Inflammatory macrophage (primary cell): ENCODE measurements at regions not wholly inside any gene's neighbourhood (a gene's known extent, or its start where the extent isn't known, plus 50 kb on each side); places are given as distances from the start of the nearest gene placed in this dataset.

Experiments
- DNase-seq, 2 donors: peaks; one replicate each; pipeline ENCODE4 v3.0.0-alpha.2; 2020 to 2022

- DNase-seq: no peak
These were observed 375.0 kb downstream of the CDC5L start for GRCh38 chr6:44762496-44762895.

GRCh38 chr6:44771647-44772415, 384.3 kb downstream of the CDC5L start:
- peak; percentile 11 to 23 for DNase-seq

DNA sequence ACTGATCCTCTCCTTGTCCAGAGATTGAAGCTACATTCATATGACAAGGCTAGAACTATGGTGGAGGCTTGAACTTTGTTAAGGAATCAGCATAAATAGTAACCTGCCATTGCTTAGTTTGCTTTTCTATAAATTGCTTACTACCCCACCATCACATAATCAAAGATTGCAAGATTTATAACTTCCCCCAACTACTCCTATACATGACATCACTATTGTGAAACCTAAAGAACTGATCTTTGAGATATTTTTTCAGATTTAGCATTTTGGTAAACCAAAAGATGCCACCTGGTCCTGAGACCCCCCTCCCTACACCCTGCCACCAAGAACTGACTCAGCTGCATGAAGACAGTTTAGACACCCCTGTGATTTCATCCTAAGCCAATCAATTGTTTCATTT, 385.3 kb downstream of the CDC5L start:
- no peak for DNase-seq

DNA sequence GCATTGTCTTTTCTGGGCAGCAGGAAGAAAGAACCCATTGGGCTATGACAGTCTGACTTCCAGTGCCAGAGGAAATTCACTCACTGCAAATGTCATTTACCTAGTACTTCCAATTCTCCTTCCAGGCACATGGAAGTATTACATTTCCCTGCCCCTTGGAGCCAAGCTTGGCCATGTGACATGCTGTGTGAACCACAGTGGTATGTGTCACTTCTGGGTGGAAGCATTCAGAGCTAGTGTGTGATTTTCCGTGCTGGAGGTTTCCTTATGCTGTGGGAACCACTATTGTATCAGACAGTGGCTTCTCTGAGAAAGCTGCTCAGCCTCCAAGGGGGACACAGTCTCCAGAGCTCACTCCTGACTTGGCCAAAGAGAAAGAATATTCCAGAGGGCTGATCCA, 387.6 kb downstream of the CDC5L start:
- DNase-seq: no peak

- no peak for DNase-seq
These were observed 388.8 kb downstream of the CDC5L start for GRCh38 chr6:44776344-44776743.

GRCh38 chr6:44778513-44778912, 391.0 kb downstream of the CDC5L start:
- DNase-seq: no peak
